Esophagus muscularis mucosa (tissue), 4 donors: ENCODE measurements at regions not wholly inside any gene's neighbourhood (a gene's known extent, or its start where the extent isn't known, plus 50 kb on each side); places are given as distances from the start of the nearest gene placed in this dataset.

Source experiments
- EP300 ChIP-seq: sonication (generic); formaldehyde crosslinking; IDR thresholded peaks from one replicate; pipeline ENCODE4 v1.6.1; 2017; ENCODE audit warnings: antibody characterized with exemption
- POLR2A ChIP-seq: fragments of 450-650 bp; IDR thresholded peaks from one replicate; pipeline ENCODE4 v1.6.1; 2017; ENCODE audit warnings: antibody characterized with exemption, moderate library complexity, mild to moderate bottlenecking, low read depth
- POLR2AphosphoS5 ChIP-seq, 2 donors: sonication (generic); formaldehyde crosslinking; IDR thresholded peaks; one replicate each; pipeline ENCODE4 v1.6.1; 2017; ENCODE audit warnings: antibody characterized with exemption in 2 of 2
- TF ChIP-seq, protein P1 (sequence below), 3 experiments: fragments of 200-600 bp in 2 of 3; fragments of 450-650 bp in 1 of 3; sonication (generic) in 2 of 3; IDR thresholded peaks; one replicate each; pipeline ENCODE4 v1.5.1; 2017 to 2019; ENCODE audit warnings: antibody characterized with exemption in 3 of 3, mild to moderate bottlenecking in 2 of 3, moderate library complexity in 1 of 3

- TF ChIP-seq, protein P1, sequence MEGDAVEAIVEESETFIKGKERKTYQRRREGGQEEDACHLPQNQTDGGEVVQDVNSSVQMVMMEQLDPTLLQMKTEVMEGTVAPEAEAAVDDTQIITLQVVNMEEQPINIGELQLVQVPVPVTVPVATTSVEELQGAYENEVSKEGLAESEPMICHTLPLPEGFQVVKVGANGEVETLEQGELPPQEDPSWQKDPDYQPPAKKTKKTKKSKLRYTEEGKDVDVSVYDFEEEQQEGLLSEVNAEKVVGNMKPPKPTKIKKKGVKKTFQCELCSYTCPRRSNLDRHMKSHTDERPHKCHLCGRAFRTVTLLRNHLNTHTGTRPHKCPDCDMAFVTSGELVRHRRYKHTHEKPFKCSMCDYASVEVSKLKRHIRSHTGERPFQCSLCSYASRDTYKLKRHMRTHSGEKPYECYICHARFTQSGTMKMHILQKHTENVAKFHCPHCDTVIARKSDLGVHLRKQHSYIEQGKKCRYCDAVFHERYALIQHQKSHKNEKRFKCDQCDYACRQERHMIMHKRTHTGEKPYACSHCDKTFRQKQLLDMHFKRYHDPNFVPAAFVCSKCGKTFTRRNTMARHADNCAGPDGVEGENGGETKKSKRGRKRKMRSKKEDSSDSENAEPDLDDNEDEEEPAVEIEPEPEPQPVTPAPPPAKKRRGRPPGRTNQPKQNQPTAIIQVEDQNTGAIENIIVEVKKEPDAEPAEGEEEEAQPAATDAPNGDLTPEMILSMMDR (IDR thresholded peaks at IDR 0.05): no peak
- no peak for TF ChIP-seq EP300
- no peak for TF ChIP-seq POLR2AphosphoS5 (IDR thresholded peaks at IDR 0.05)
- TF ChIP-seq POLR2A: no peak
These were observed 159.3 kb upstream of the GAP43 start for GRCh38 chr3:115464036-115464435.
